Bronchial epithelial cell (primary cell): ENCODE measurements at regions not wholly inside any gene's neighbourhood (a gene's known extent, or its start where the extent isn't known, plus 50 kb on each side); places are given as distances from the start of the nearest gene placed in this dataset.

Experiments
- DNase-seq: peaks from one replicate; pipeline ENCODE4 v3.0.0-alpha.2; 2010; ENCODE audit warnings: low read depth
- FAIRE-seq: peaks from 2 replicates; lab custom pipeline; 2011; peaks lifted over from hg19 to GRCh38; lab: Jason Lieb, UNC
- H3K27me3 ChIP-seq: 2 replicates; pipeline ENCODE4 v1.5.1; 2011; ENCODE audit warnings: low read length; ENCODE audit not compliant: control insufficient read depth, insufficient read depth
- H3K36me3 ChIP-seq: 2 replicates; pipeline ENCODE4 v1.5.1; 2011; ENCODE audit warnings: low read length; ENCODE audit not compliant: control insufficient read depth, insufficient read depth
- H3K4me3 ChIP-seq: 2 replicates; pipeline ENCODE4 v1.5.1; 2011; ENCODE audit warnings: mild to moderate bottlenecking, low read depth, low read length, control low read depth
- CTCF ChIP-seq: IDR thresholded peaks from 2 replicates; pipeline ENCODE4 v1.5.1; 2011; ENCODE audit warnings: mild to moderate bottlenecking, moderate library complexity, low read length, control low read depth, inconsistent platforms; ENCODE audit not compliant: insufficient read depth, severe bottlenecking

- H3K27me3 ChIP-seq, result peaks cover 1% of the 10 kb centered on the region
- peak; percentile 25 for DNase-seq
These were observed 182.4 kb downstream of the SHQ1 start for GRCh38 chr3:72665701-72666446.

GRCh38 chr3:72665103-72665502 lies 183.1 kb downstream of the SHQ1 start:
- Histone ChIP-seq H3K4me3 (no peak overlapping the region), H3K27me3 (no peaks in the 10 kb centered on the region), H3K36me3 (no peaks in the 10 kb centered on the region)
- DNase-seq (no peak), FAIRE-seq (no peak)
- TF ChIP-seq CTCF, result no peak

More at GRCh38 chr3:72665701-72666446, 182.4 kb downstream of the SHQ1 start:
- no peak for FAIRE-seq
- Histone ChIP-seq H3K4me3 (no peak overlapping the region), H3K36me3 (no peaks in the 10 kb centered on the region)
- peak; percentile 46 for TF ChIP-seq CTCF

GRCh38 chr3:72664184-72664975 lies 183.9 kb downstream of the SHQ1 start:
- FAIRE-seq, result no peak
- no peaks in the 10 kb centered on the region for H3K36me3 ChIP-seq

GRCh38 chr3:72663429-72663828 lies 184.8 kb downstream of the SHQ1 start:
- Histone ChIP-seq H3K4me3 (no peak overlapping the region), H3K27me3 (no peaks in the 10 kb centered on the region), H3K36me3 (no peaks in the 10 kb centered on the region)
- no peak for TF ChIP-seq CTCF
- FAIRE-seq (no peak), DNase-seq (no peak)

More at GRCh38 chr3:72664184-72664975, 183.9 kb downstream of the SHQ1 start:
- no peak for DNase-seq
- no peak for TF ChIP-seq CTCF
- H3K4me3 ChIP-seq, result no peak overlapping the region
- H3K27me3 ChIP-seq, result no peaks in the 10 kb centered on the region

GRCh38 chr3:72661115-72661457 lies 187.2 kb downstream of the SHQ1 start:
- TF ChIP-seq CTCF, result no peak
- peak; percentile 91 for DNase-seq
- no peak overlapping the region for H3K4me3 ChIP-seq
- peak; percentile 79 for FAIRE-seq
- H3K36me3 ChIP-seq, result no peaks in the 10 kb centered on the region
- H3K27me3 ChIP-seq, result no peaks in the 10 kb centered on the region
